Inflammatory macrophage treated with lipopolysaccharide for 1 hour (primary cell): ENCODE measurements at regions not wholly inside any gene's neighbourhood (a gene's known extent, or its start where the extent isn't known, plus 50 kb on each side); places are given as distances from the start of the nearest gene placed in this dataset.
"Not testable (repeated sequence)": the region's sequence is repeated elsewhere in the genome, so short reads cannot be mapped to it uniquely, and the experiment has no call there.

ENCODE experiments used
- DNase-seq, 2 donors: peaks; one replicate each; pipeline ENCODE4 v3.0.0-alpha.2; 2020 to 2022

- DNase-seq: no peak
These were observed 192.4 kb downstream of the OLFM1 start for GRCh38 chr9:135279834-135280393.

GRCh38 chr9:135280666-135281065 is 193.2 kb downstream of the OLFM1 start:
- no peak for DNase-seq

GRCh38 chr9:135281151-135281550 is 193.7 kb downstream of the OLFM1 start:
- DNase-seq: no peak

DNA sequence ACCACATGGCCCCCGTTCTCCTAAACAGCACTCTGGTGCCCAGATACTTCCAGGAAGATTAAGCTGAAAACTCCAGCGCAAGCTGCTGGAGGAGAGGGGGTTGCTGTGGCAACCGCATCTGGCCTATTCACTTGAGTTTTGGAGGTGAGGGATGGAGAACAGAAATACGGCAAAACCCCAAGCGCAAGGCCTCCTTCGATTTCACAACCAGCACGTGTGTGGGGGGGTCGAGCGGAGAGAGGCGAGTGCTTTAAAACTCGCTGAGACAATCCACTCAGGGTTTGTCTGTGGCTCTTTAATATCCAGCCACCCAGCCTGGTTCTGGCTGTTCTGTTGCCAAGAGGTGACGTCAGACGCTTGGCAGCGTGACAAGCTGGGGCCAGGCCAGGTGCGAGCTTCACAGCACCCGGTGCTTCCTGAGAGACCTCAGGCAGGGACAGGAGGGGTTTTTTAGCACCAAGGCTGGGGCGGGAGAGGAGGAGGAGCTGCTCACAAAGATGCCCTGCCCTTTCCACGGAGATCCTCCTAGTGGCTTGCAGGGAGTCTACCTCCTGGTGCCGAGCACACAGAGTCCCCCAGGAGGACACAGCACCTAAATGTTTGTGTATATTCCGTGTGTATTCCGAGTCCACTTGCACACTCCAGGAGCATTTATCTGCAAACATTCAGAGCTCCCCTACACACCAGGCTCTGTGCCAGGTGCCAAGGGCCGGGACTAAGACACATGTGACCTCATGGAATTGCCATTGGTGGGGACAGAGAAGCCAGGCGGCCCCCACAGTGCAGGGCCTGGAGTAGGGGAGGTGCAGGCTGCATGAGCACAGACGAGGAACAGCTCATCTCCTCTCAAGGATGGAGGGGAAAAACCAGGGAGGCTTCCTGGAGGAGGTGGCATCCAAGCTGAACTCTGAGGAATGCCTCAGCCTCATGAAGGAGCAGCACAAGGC is 194.6 kb downstream of the OLFM1 start:
- no peak for DNase-seq

- DNase-seq: no peak
These were observed 195.3 kb downstream of the OLFM1 start for GRCh38 chr9:135282808-135283207.

DNA sequence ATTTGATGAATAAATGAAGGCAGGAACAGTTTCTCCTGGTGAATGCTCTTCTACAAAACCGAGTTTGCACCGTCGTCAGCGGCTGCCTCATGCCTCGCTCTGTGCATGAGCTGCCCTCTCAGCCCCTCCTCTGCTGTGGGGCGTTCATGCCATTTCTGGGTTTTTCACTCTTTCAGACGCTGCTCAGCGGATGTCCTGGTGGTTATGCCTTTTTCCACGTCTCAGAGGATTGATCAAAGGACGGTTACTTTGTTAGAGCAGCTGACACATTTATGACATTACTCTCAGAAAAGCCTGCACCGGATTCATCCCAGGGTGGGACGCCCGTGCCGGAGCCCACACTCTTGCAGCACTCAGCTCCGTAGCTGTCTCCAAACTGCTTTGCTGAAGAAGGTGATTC is 195.9 kb upstream of the PPP1R26 start:
- DNase-seq: no peak

DNA sequence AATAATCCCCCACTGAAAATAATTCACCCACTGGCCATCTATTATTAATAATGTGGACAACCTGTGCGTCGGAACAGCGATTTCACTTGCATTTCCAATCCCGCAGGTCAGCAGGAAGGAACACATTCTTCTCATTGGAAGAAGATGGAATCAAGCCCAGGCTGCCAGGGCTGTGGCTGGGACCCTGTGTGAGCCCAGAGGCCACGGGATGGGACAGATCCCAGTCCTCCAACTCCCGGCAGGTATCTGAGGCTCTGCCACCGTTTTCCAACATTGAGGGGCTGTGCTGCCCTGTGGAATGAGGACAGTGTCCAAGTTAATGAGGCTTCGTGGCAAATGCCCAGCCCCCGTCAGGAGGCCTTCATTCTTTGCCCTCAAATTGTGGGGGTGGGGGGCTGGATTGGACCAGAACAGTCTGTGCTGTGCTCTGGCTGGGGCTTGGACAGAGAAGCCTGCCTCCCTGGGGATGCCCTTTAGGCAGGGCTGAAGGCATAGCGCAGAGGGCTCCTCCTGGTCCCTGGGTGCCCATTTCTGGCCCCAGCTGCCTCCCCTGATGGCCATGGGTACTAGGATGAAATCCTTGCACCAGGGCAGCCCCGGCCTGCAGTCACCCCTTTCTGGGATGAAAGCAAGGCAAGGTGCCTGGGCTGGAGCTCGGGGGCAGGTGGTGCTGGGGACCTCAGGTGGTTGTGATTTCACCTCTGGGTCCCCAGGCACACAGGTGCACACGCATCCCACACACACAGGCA is 195.0 kb upstream of the PPP1R26 start:
- DNase-seq: no peak

- not testable (repeated sequence) for DNase-seq
These were observed 193.2 kb upstream of the PPP1R26 start for GRCh38 chr9:135286187-135286925.

DNA sequence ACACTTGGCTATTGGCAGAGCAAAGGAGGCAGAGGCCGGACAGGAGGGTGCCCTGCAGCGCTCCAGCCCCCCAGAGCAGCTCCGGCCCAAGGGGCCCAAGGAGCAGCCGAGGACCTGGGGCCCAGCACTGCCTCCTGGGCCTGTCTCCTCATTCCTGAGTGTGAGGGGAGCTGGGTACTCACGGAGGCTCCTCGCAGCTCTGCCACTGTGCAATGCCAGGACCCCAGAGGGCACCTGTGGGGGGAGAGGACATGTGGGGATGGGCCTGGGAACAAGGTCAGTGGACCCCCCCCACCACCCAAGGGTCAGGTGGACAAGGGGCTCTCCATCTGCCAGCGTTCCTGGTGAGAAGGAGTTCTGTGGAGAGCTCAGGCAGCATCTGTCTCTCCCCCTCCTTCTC is 192.6 kb upstream of the PPP1R26 start:
- DNase-seq: no peak

DNA sequence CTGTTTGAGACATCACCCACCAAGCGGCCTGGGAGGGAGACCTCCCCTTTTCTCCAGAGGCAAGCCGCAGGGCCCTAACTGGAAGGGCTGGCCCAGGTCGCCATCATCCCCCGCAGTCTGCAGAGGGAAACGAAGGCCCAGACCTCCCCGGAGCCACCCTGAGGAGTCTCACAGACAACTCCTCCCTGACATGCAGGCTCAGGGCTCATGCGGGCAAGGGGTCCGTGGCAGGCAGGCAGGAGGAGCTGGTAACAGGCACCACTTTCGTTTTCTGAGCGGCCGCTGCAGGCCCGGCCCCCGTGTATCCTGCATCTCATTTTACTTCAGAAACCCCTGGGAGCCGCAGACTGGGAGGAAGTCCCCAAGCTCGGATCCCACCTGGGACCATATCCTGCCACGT is 192.0 kb upstream of the PPP1R26 start:
- DNase-seq: no peak

DNA sequence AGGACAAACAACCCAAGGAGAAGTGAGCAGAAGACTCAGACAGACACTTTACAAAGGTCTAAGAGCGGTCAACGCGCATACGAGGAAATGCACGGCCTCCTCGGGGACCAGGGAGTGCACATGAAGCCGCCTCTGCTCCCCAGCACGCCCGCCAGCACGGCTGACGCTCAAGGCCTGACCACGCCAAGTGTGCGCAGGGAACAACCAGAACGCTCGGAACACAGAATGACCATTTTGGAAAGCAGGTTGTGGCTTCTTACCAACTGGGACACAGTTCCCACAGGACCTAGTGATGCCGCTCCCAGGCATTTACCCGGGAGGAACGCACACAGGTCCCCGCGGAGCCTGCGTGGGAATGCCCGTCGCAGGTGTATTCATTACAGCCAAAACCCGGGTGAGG is 191.5 kb upstream of the PPP1R26 start:
- no peak for DNase-seq

DNA sequence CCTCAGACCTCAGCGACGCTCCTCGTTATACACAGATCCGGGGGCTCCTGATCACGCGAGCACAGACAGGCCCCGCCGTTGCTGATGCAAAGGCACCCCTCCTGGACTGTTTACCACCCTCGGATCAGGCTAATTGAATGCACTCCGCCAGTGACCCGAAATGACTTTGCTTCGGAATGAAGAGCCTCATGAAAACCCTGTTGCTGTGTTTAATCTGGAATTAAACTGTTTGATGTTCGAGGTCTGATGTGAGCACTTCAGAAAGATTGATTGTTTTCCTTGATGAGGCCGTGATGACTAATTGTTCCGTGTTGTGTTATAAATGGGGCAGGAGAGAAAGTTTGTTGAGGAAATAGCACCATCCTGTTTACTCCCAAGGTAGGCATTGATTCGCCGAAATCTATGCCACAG is 190.5 kb upstream of the PPP1R26 start:
- DNase-seq: no peak

DNA sequence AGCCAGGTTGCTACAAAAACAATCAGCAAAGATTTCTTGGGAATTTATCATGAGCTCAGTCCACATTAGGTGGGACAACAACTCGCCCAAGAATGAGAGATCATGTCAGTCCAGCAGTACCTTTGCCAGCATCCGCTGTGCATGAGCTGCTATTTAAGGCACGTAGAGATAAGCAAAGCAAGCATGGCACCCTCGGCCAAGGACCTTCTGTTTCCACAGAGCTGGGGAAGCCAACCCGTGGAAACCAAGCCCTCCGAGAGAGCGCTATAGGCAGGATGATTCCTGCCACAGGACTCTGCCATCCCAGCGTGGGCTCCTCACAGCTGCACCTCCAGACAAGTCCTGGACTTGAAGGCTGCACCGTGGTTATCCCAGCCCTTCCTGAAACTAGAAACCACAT is 189.5 kb upstream of the PPP1R26 start:
- DNase-seq: no peak

GRCh38 chr9:135290566-135290965 is 189.0 kb upstream of the PPP1R26 start:
- no peak for DNase-seq

DNA sequence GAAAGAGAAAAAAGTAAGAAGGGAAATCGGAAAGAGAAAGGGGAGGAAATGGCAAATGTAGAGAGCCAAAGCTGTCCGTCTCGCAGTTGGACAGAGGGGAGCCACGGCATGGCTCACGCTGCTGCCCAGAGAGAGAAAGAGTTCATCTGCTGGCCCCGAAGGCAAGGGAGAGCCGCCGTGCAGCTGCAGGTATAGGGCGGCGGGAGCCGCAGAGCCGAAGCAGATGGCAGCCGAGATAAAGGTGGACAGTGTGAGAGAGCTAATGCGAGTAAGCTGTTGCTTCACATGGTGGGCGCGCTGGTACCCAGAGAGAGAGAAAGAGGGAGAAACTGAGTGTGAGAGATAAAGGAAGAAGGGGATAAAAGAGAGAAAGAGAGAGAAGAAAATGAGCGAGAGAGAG is 188.4 kb upstream of the PPP1R26 start:
- DNase-seq: no peak

DNA sequence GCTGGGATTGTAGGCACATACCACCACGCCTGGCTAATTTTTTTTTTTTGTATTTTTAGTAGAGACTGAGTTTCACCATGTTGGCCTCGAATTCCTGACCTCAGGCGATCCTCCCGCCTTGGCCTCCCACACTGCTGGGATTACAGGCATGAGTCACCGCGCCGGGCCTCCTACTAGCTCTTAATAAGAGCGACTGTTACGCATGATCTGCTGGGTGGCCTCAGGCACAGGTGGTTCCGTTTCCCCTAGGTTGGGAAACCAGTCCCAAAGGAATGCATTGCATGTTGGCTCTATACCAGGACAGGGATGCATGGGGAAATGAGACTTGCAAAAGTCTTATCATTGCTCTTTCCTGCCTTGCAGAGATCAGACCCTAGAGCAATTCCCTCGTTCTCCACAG is 184.7 kb upstream of the PPP1R26 start:
- no peak for DNase-seq

- DNase-seq: no peak
These were observed 183.9 kb upstream of the PPP1R26 start for GRCh38 chr9:135295551-135296300.

DNA sequence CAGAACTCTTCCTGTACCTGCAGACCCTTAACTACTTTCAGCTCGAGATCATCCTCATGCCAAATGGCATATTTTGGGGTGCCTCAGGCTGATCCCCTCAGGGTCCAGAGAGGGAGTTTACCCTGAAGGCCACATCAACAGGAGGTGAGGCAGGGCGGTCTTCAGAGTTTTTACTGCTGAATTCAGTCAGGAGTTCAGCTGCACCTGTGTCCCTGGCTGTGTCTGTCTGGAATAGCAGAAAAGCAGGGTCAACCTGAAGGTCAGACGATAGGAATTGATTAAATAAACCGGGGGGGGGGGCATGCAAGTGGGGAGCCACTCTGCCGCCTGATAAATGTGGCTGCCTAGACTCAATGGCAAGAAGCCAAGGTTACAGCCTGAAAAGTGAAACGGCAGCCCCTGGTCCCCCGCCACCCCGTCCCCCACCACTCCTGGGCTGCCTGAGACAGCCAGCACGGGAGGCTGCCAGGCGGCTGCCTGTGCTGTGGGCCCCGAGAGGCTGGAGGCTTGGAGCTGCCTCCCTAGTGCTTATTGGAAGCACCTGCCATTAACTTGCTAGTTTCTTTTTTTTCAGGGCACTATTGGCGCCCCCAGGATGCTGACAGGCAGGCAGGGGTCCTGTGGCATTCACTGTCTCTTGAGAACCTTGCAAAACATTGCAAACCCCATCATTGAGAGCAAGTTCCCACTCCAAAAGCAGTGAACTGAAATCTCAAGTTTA is 182.7 kb upstream of the PPP1R26 start:
- DNase-seq: no peak

DNA sequence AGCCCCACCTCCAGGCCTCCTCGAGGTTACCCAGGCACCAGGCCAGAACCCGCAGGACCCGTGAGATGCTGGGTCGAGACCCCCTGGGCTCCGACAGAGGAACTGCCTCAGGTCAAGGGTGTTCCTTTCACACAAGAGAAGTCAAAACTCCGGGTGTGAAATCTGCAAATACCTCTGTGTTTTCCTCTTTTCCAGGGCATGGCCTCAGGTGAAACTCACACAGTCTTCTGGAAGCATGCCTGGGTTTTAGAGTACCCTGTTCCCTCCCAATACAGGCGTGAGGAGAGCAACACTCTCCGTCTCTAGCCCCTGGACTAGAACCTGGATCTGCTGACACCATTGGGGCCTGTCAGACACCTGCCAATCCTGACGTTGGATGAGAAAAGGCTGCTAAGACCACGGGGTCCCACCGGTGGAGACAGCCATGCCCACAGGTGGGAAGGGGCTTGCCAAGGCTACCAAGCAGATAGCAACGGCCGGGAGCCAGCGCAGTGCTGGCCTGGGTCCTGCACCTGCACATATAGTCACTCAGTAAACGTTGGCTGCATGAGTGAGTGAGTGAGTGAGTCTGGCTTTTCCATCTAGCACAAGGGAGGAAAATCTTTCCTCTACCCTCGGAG is 182.0 kb upstream of the PPP1R26 start:
- no peak for DNase-seq

- no peak for DNase-seq
These were observed 180.4 kb upstream of the PPP1R26 start for GRCh38 chr9:135299239-135299590.

DNA sequence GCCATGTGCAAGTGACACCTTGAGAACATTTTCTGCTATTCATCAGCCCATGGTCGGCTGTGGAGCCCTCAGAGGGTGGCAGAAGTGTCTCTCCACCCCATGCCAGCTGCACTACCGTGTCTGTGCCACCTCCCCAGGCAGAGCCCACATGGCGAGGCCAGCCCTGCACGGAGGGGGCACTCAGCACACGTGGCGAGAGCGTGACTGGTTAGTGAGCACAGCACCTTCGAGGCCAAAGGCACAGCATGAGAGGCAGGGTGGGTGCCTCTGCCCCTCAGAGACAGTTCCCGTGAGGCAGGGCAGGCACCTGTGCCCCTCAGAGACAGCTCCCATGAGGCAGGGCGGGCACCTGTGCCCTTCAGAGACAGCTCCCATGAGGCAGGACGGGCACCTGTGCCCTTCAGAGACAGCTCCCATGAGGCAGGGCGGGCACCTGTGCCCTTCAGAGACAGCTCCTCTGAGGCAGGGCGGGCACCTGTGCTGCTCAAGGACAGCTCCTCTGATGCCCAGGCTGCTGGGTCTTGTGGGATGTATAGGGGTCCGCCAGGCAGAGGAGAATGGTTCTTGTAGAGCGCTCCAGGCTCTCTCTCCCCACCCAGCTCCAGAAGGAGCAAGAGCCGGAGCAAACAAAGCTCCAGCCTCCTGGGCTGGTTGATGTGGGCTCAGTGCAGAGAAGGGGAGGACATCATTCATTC is 179.8 kb upstream of the PPP1R26 start:
- no peak for DNase-seq
